T-helper 17 cell (primary cell): ENCODE measurements at regions not wholly inside any gene's neighbourhood (a gene's known extent, or its start where the extent isn't known, plus 50 kb on each side); places are given as distances from the start of the nearest gene placed in this dataset.

Source experiments
- ATAC-seq: fragments of 150-1000 bp; cut with Tn5 transposase; 2 replicates; pipeline ENCODE4 v1.10.0; 2021; ENCODE audit warnings: mild to moderate bottlenecking, moderate library complexity
- DNase-seq, 3 donors: peaks; one replicate each; pipeline versions ENCODE4 v3.0.0 to v3.0.0-alpha.2; 2020 to 2021
- H3K9me3 ChIP-seq: one replicate; pipeline ENCODE4 v1.7.0; 2013; ENCODE audit warnings: low read length, mild to moderate bottlenecking; ENCODE audit not compliant: control insufficient read depth, poor library complexity, severe bottlenecking
- H3K27ac Mint-ChIP-seq: one replicate; pipeline ENCODE4 v1.8.0; 2022; ENCODE audit warnings: mild to moderate bottlenecking, moderate library complexity, mixed read lengths
- H3K27me3 Mint-ChIP-seq: one replicate; pipeline ENCODE4 v1.8.0; 2022; ENCODE audit warnings: mixed read lengths
- H3K36me3 Mint-ChIP-seq: one replicate; pipeline ENCODE4 v1.8.0; 2022; ENCODE audit warnings: low read depth, mixed read lengths
- H3K4me1 Mint-ChIP-seq: one replicate; pipeline ENCODE4 v1.8.0; 2022; ENCODE audit warnings: mild to moderate bottlenecking, mixed read lengths
- H3K4me3 Mint-ChIP-seq: one replicate; pipeline ENCODE4 v1.8.0; 2022; ENCODE audit warnings: mild to moderate bottlenecking, moderate library complexity, mixed read lengths

GRCh38 chr13:78759704-78760103 lies 100.7 kb upstream of the OBI1 start:
- DNase-seq (no peak), ATAC-seq (no peak)
- Mint-ChIP-seq H3K36me3 (no peaks in the 10 kb centered on the region), H3K27me3 (peaks cover 33% of the 10 kb centered on the region), H3K4me3 (no peak overlapping the region), H3K4me1 (no peaks in the 10 kb centered on the region), H3K27ac (no peak overlapping the region)
- H3K9me3 ChIP-seq, result no peaks in the 10 kb centered on the region

- no peaks in the 10 kb centered on the region for H3K4me1 Mint-ChIP-seq
- ATAC-seq, result no peak
- H3K27me3 Mint-ChIP-seq, result peaks cover 39% of the 10 kb centered on the region
- H3K36me3 Mint-ChIP-seq, result no peaks in the 10 kb centered on the region
- no peak overlapping the region for H3K27ac Mint-ChIP-seq
- DNase-seq, result no peak
- H3K9me3 ChIP-seq, result no peaks in the 10 kb centered on the region
- no peak overlapping the region for H3K4me3 Mint-ChIP-seq
Observed at GRCh38 chr13:78758549-78758948, 99.6 kb upstream of the OBI1 start.

GRCh38 chr13:78753435-78753834 lies 94.5 kb upstream of the OBI1 start:
- no peaks in the 10 kb centered on the region for H3K36me3 Mint-ChIP-seq
- H3K4me3 Mint-ChIP-seq, result no peak overlapping the region
- H3K27ac Mint-ChIP-seq, result no peak overlapping the region
- ATAC-seq (no peak), DNase-seq (no peak)
- H3K4me1 Mint-ChIP-seq, result no peaks in the 10 kb centered on the region
- no peaks in the 10 kb centered on the region for H3K9me3 ChIP-seq
- peaks cover 49% of the 10 kb centered on the region for H3K27me3 Mint-ChIP-seq

- ATAC-seq, result no peak
Observed at GRCh38 chr13:78750735-78751134, 91.8 kb upstream of the OBI1 start.

GRCh38 chr13:78743973-78744372 lies 85.0 kb upstream of the OBI1 start:
- H3K27ac Mint-ChIP-seq, result no peak overlapping the region
- H3K4me1 Mint-ChIP-seq, result no peaks in the 10 kb centered on the region
- no peaks in the 10 kb centered on the region for H3K9me3 ChIP-seq
- no peak overlapping the region for H3K4me3 Mint-ChIP-seq
- ATAC-seq (no peak), DNase-seq (no peak)
- peaks cover 16% of the 10 kb centered on the region for H3K27me3 Mint-ChIP-seq
- no peaks in the 10 kb centered on the region for H3K36me3 Mint-ChIP-seq

More at GRCh38 chr13:78750735-78751134, 91.8 kb upstream of the OBI1 start:
- Mint-ChIP-seq H3K27ac (no peak overlapping the region), H3K4me1 (no peaks in the 10 kb centered on the region), H3K27me3 (peaks cover 36% of the 10 kb centered on the region), H3K36me3 (no peaks in the 10 kb centered on the region), H3K4me3 (no peak overlapping the region)
- no peak for DNase-seq
- no peaks in the 10 kb centered on the region for H3K9me3 ChIP-seq

- no peaks in the 10 kb centered on the region for H3K9me3 ChIP-seq
- H3K4me3 Mint-ChIP-seq, result no peak overlapping the region
- ATAC-seq, result no peak
- H3K4me1 Mint-ChIP-seq, result no peaks in the 10 kb centered on the region
- H3K36me3 Mint-ChIP-seq, result no peaks in the 10 kb centered on the region
- no peak overlapping the region for H3K27ac Mint-ChIP-seq
- no peak for DNase-seq
- H3K27me3 Mint-ChIP-seq, result peaks cover 16% of the 10 kb centered on the region
Observed at GRCh38 chr13:78742659-78743058, 83.7 kb upstream of the OBI1 start.

GRCh38 chr13:78736142-78736541 lies 77.2 kb upstream of the OBI1 start:
- H3K9me3 ChIP-seq, result no peaks in the 10 kb centered on the region
- Mint-ChIP-seq H3K36me3 (no peaks in the 10 kb centered on the region), H3K4me3 (no peak overlapping the region), H3K27ac (no peak overlapping the region), H3K27me3 (peaks cover 16% of the 10 kb centered on the region), H3K4me1 (no peaks in the 10 kb centered on the region)
- DNase-seq, result no peak
- no peak for ATAC-seq

GRCh38 chr13:78732445-78733017 lies 73.6 kb upstream of the OBI1 start:
- Mint-ChIP-seq H3K36me3 (no peaks in the 10 kb centered on the region), H3K4me3 (no peak overlapping the region), H3K27ac (no peak overlapping the region), H3K4me1 (no peaks in the 10 kb centered on the region), H3K27me3 (peaks cover 19% of the 10 kb centered on the region)
- DNase-seq, result no peak
- no peak for ATAC-seq
- H3K9me3 ChIP-seq, result no peaks in the 10 kb centered on the region

- no peaks in the 10 kb centered on the region for H3K4me1 Mint-ChIP-seq
- H3K27ac Mint-ChIP-seq, result no peak overlapping the region
- peaks cover 15% of the 10 kb centered on the region for H3K27me3 Mint-ChIP-seq
- no peak for DNase-seq
- no peak for ATAC-seq
- no peaks in the 10 kb centered on the region for H3K36me3 Mint-ChIP-seq
- no peaks in the 10 kb centered on the region for H3K9me3 ChIP-seq
- no peak overlapping the region for H3K4me3 Mint-ChIP-seq
Observed at GRCh38 chr13:78722700-78723099, 63.7 kb upstream of the OBI1 start.

- DNase-seq, result no peak
- peaks cover 19% of the 10 kb centered on the region for H3K27me3 Mint-ChIP-seq
- no peak overlapping the region for H3K27ac Mint-ChIP-seq
- no peaks in the 10 kb centered on the region for H3K36me3 Mint-ChIP-seq
- no peak for ATAC-seq
- no peak overlapping the region for H3K4me3 Mint-ChIP-seq
- H3K9me3 ChIP-seq, result no peaks in the 10 kb centered on the region
- peaks cover 5% of the 10 kb centered on the region for H3K4me1 Mint-ChIP-seq
Observed at GRCh38 chr13:78719367-78719766, 60.4 kb upstream of the OBI1 start.

- Mint-ChIP-seq H3K4me3 (no peak overlapping the region), H3K27ac (no peak overlapping the region), H3K36me3 (no peaks in the 10 kb centered on the region), H3K4me1 (peaks cover 5% of the 10 kb centered on the region), H3K27me3 (peaks cover 25% of the 10 kb centered on the region)
- H3K9me3 ChIP-seq, result no peaks in the 10 kb centered on the region
- ATAC-seq (no peak), DNase-seq (no peak)
Observed at GRCh38 chr13:78714717-78715116, 55.8 kb upstream of the OBI1 start.

- H3K27ac Mint-ChIP-seq, result no peak overlapping the region
- no peak for DNase-seq
- H3K4me3 Mint-ChIP-seq, result no peak overlapping the region
- H3K9me3 ChIP-seq, result no peaks in the 10 kb centered on the region
- peaks cover 35% of the 10 kb centered on the region for H3K27me3 Mint-ChIP-seq
- peaks cover 5% of the 10 kb centered on the region for H3K4me1 Mint-ChIP-seq
- no peak for ATAC-seq
- H3K36me3 Mint-ChIP-seq, result no peaks in the 10 kb centered on the region
Observed at GRCh38 chr13:78712831-78713230, 53.9 kb upstream of the OBI1 start.

- Mint-ChIP-seq H3K4me1 (peaks cover 2% of the 10 kb centered on the region), H3K27ac (no peak overlapping the region), H3K27me3 (peaks cover 28% of the 10 kb centered on the region), H3K36me3 (no peaks in the 10 kb centered on the region), H3K4me3 (no peak overlapping the region)
- DNase-seq, result no peak
- H3K9me3 ChIP-seq, result no peaks in the 10 kb centered on the region
- ATAC-seq, result no peak
Observed at GRCh38 chr13:78709028-78709427, 50.1 kb upstream of the OBI1 start.
